ENCODE measurements at regions not wholly inside any gene's neighbourhood (a gene's known extent, or its start where the extent isn't known, plus 50 kb on each side); places are given as distances from the start of the nearest gene placed in this dataset.

GRCh38 chr1:29634324-29634723 is 398.0 kb downstream of the PTPRU start:
- intact Hi-C loops (cut with DNase I): no loop called here
- peak in 1 of 2 donors; percentile 12 for DNase-seq (ENCODE audit: low spot score in 2 of 2)
- no peaks in the 10 kb centered on the region for H3K27me3 ChIP-seq
- TF ChIP-seq CTCF (IDR thresholded peaks at IDR 0.05): no peak
- no peaks in the 10 kb centered on the region for H3K4me1 ChIP-seq
- no peaks in the 10 kb centered on the region for H3K9me3 ChIP-seq
- H3K36me3 ChIP-seq: no peaks in the 10 kb centered on the region
- no peak overlapping the region for H3K4me3 ChIP-seq
- no peak overlapping the region for H3K27ac ChIP-seq

GRCh38 chr1:29633771-29634170 is 397.4 kb downstream of the PTPRU start:
- no peak overlapping the region for H3K4me3 ChIP-seq
- H3K27ac ChIP-seq: no peak overlapping the region
- peak in 1 of 2 donors; percentile 21 for DNase-seq (ENCODE audit: low spot score in 2 of 2)
- TF ChIP-seq CTCF (IDR thresholded peaks at IDR 0.05): no peak
- intact Hi-C loops (cut with DNase I): no loop called here
- no peaks in the 10 kb centered on the region for H3K4me1 ChIP-seq
- no peaks in the 10 kb centered on the region for H3K27me3 ChIP-seq
- no peaks in the 10 kb centered on the region for H3K9me3 ChIP-seq
- no peaks in the 10 kb centered on the region for H3K36me3 ChIP-seq

GRCh38 chr1:29632806-29633615 is 396.7 kb downstream of the PTPRU start:
- DNase-seq (ENCODE audit: low spot score in 2 of 2): peak in 1 of 2 donors; percentile 39
- Histone ChIP-seq H3K27ac (no peak overlapping the region), H3K36me3 (no peaks in the 10 kb centered on the region), H3K4me1 (no peaks in the 10 kb centered on the region), H3K9me3 (no peaks in the 10 kb centered on the region), H3K4me3 (no peak overlapping the region), H3K27me3 (no peaks in the 10 kb centered on the region)
- intact Hi-C loops (cut with DNase I): no loop called here
- no peak for TF ChIP-seq CTCF (IDR thresholded peaks at IDR 0.05)

- peak in 1 of 2 donors; percentile 50 for DNase-seq (ENCODE audit: low spot score in 2 of 2)
These were observed 395.8 kb downstream of the PTPRU start for GRCh38 chr1:29631836-29632805.

GRCh38 chr1:29631361-29631760 is 395.0 kb downstream of the PTPRU start:
- TF ChIP-seq CTCF (IDR thresholded peaks at IDR 0.05): no peak
- Histone ChIP-seq H3K4me1 (no peaks in the 10 kb centered on the region), H3K9me3 (no peaks in the 10 kb centered on the region), H3K27me3 (no peaks in the 10 kb centered on the region), H3K36me3 (no peaks in the 10 kb centered on the region), H3K4me3 (no peak overlapping the region), H3K27ac (no peak overlapping the region)
- no peak for DNase-seq (ENCODE audit: low spot score in 2 of 2)
- intact Hi-C loops (cut with DNase I): no loop called here

More at GRCh38 chr1:29631836-29632805, 395.8 kb downstream of the PTPRU start:
- no peak overlapping the region for H3K27ac ChIP-seq
- intact Hi-C loops (cut with DNase I): no loop called here
- H3K27me3 ChIP-seq: no peaks in the 10 kb centered on the region
- no peaks in the 10 kb centered on the region for H3K9me3 ChIP-seq
- H3K4me3 ChIP-seq: no peak overlapping the region
- no peaks in the 10 kb centered on the region for H3K4me1 ChIP-seq
- H3K36me3 ChIP-seq: no peaks in the 10 kb centered on the region
- no peak for TF ChIP-seq CTCF (IDR thresholded peaks at IDR 0.05)
